ENCODE measurements at regions not wholly inside any gene's neighbourhood (a gene's known extent, or its start where the extent isn't known, plus 50 kb on each side); places are given as distances from the start of the nearest gene placed in this dataset.
A peak's percentile ranks its signal among the peaks of the same experiment; 100 is the strongest.
"Not testable (repeated sequence)": the region's sequence is repeated elsewhere in the genome, so short reads cannot be mapped to it uniquely, and the experiment has no call there.

DNA sequence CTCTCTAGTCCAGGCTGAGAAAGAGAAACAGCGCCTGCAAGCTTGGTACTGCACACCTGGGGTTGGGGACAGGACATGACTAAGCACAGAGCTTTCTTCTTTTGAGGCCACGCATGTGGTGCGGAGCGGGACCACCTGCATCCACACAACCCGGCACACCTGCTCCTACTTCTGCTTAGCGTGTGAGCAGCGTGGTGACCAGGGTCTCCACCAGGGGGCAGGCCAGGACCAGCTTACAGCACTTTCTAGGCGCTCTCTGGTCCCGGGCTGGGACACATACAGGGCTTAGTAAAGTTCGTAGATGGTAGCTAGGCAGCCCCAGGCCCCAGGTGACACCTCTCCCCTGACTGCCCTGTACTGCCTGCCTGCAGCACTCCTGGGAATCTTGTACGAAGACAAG lies 89.7 kb upstream of the HMX1 start:
- H3K4me1 Mint-ChIP-seq; H3K36me3 Mint-ChIP-seq (ENCODE audit: low read depth); H3K27ac Mint-ChIP-seq; H3K4me3 Mint-ChIP-seq: not testable (repeated sequence)
- peaks cover 13% of the 10 kb centered on the region for H3K9me3 Mint-ChIP-seq
- peaks cover 48% of the 10 kb centered on the region for H3K27me3 Mint-ChIP-seq (ENCODE audit: low read depth)
- TF ChIP-seq, protein P1, sequence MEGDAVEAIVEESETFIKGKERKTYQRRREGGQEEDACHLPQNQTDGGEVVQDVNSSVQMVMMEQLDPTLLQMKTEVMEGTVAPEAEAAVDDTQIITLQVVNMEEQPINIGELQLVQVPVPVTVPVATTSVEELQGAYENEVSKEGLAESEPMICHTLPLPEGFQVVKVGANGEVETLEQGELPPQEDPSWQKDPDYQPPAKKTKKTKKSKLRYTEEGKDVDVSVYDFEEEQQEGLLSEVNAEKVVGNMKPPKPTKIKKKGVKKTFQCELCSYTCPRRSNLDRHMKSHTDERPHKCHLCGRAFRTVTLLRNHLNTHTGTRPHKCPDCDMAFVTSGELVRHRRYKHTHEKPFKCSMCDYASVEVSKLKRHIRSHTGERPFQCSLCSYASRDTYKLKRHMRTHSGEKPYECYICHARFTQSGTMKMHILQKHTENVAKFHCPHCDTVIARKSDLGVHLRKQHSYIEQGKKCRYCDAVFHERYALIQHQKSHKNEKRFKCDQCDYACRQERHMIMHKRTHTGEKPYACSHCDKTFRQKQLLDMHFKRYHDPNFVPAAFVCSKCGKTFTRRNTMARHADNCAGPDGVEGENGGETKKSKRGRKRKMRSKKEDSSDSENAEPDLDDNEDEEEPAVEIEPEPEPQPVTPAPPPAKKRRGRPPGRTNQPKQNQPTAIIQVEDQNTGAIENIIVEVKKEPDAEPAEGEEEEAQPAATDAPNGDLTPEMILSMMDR (IDR thresholded peaks at IDR 0.05; ENCODE audit: unreplicated experiment in 3 of 3), result peak; percentile 27 to 46 (median 28)

DNA sequence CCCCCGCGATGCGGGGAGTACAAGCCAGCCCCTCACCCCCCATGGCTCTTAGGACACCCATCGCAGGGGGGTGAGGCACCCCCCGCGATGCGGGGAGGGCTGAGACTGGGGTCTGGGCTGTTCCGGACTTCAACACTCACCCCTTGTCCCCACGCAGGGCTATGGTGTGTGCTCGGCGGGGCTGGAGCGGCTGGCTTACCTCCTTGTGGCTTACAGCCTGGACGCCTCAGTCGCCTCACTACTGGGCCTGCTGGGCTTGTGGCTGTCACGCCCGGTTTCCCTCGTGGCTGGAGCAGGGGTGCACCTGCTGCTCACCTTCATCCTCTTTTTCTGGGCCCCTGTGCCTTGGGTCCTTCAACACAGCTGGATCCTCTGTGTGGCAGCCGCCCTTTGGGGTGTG lies 87.8 kb upstream of the HMX1 start:
- not testable (repeated sequence) for H3K27ac Mint-ChIP-seq; H3K36me3 Mint-ChIP-seq (ENCODE audit: low read depth); H3K4me1 Mint-ChIP-seq; H3K4me3 Mint-ChIP-seq
- Mint-ChIP-seq H3K9me3 (peaks cover 16% of the 10 kb centered on the region), H3K27me3 (ENCODE audit: low read depth) (peaks cover 55% of the 10 kb centered on the region)

DNA sequence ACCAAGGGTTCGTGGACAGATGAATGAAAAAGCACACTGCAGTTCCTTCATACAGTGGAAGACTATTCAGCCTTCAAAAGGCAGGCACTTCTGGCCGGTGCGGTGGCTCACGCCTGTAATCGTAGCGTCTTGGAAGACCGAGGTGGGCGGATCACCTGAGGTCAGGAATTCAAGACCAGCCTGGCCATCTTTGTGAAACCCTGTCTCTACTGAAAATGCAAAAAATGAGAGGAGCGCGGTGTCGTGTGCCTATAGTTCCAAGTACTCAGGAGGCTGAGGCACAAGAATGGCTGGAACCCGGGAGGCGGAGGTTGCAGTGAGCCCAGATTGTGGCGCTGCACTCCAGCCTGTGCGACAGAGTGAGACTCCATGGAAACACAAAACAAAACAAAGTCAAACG lies 82.4 kb upstream of the HMX1 start:
- not testable (repeated sequence) for H3K27ac Mint-ChIP-seq; H3K4me3 Mint-ChIP-seq; H3K36me3 Mint-ChIP-seq (ENCODE audit: low read depth); H3K4me1 Mint-ChIP-seq
- Mint-ChIP-seq H3K9me3 (peaks cover 14% of the 10 kb centered on the region), H3K27me3 (ENCODE audit: low read depth) (peaks cover 56% of the 10 kb centered on the region)

DNA sequence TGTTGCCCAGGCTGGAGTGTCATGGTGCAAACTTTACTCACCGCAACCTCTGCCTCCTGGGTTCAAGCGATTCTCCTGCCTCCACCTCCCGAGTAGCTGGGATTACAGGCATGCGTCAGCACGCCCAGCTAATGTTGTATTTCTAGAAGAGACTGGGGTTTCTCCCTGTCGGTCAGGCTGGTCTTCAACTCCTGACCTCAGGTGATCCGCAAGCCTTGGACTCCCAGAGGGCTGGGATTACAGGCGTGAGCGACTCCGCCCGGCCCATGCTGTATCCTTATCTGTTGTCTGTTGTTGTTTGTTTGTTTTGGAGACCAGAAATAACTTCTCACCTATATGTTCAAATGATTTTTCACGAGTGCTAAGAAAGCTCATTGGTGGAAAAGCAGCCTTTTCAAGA lies 81.2 kb upstream of the HMX1 start:
- H3K9me3 Mint-ChIP-seq, result peaks cover 10% of the 10 kb centered on the region
- H3K27ac Mint-ChIP-seq; H3K4me1 Mint-ChIP-seq; H3K4me3 Mint-ChIP-seq; H3K36me3 Mint-ChIP-seq (ENCODE audit: low read depth): not testable (repeated sequence)
- peaks cover 53% of the 10 kb centered on the region for H3K27me3 Mint-ChIP-seq (ENCODE audit: low read depth)

DNA sequence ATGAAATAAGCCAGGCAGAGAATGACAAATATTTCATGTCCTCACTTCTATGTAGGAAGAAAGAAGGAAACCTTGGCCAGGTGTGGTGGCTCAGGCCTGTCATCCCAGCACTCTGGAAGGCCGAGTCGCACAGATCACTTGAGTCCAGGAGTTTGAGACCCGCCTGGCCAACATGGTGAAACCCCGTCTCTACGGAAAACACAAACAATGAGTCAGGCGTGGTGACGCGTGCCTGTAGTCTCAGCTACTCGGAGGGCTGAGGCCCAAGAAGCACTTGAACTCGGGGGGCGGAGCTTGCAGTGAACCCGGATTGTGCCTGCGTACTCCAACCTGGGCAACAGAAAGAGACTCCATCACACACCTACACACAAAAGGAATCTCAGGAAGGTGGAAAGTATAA lies 80.5 kb upstream of the HMX1 start:
- H3K27me3 Mint-ChIP-seq (ENCODE audit: low read depth), result peaks cover 50% of the 10 kb centered on the region
- not testable (repeated sequence) for H3K4me3 Mint-ChIP-seq; H3K4me1 Mint-ChIP-seq; H3K27ac Mint-ChIP-seq; H3K9me3 Mint-ChIP-seq; H3K36me3 Mint-ChIP-seq (ENCODE audit: low read depth)

DNA sequence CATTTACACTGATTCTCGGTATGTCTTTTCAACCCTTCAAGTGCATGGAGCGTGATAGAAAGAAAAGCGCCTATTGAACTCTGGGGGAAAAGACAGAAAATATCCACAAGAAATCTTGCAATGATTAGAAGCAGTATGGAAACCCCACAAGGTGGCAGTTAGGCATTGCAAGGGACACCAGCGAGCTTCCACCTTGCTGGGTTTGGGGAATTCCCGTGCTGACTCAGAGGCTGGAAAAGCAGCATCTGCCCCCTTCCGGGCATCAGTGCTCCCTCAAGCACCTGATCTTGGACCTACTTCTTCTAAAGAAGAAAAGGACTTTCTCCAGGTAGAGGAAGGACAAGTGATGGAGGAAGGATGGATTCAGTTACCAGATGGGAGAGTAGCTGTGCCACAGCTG lies 73.9 kb upstream of the HMX1 start:
- not testable (repeated sequence) for H3K27ac Mint-ChIP-seq; H3K36me3 Mint-ChIP-seq (ENCODE audit: low read depth); H3K4me1 Mint-ChIP-seq; H3K9me3 Mint-ChIP-seq; H3K4me3 Mint-ChIP-seq
- H3K27me3 Mint-ChIP-seq (ENCODE audit: low read depth), result peaks cover 27% of the 10 kb centered on the region

DNA sequence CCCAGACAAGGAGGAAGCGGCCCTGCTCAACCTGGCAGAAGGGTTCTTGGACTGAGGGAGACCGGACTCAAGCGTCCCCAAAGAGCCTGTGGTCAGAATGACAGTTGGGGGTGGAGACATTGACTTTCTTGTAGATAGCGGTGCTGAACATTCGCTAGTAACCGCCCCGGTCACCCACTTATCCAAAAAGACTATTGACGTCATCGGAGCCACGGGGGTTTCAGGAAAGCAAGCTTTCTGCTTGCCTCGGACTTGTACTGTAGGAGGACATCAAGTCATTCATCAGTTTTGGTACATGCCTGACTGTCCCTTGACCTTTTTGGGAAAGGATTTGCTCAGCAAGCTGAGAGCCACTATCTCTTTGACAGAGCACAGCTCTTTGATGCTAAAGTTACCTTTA lies 71.7 kb upstream of the HMX1 start:
- not testable (repeated sequence) for H3K4me3 Mint-ChIP-seq; H3K9me3 Mint-ChIP-seq; H3K4me1 Mint-ChIP-seq; H3K27ac Mint-ChIP-seq; H3K36me3 Mint-ChIP-seq (ENCODE audit: low read depth)
- peaks cover 16% of the 10 kb centered on the region for H3K27me3 Mint-ChIP-seq (ENCODE audit: low read depth)

DNA sequence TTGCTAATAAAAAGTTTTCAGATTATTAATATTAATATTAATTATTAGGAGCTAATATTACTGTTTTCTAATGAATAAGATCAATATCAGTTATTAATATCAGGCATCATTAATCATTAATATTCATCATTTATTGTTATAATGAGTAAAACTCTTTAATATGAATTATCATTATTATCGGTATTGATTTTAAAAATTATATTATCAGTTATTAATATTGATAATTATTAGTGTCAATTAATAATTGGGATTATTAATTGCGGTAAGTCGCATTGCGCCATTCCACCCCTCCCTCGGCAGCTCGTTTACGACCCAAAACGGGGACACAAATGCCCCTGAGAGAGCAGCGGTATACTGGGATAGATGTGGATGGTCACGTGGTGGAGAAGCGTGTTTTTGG lies 70.4 kb upstream of the HMX1 start:
- not testable (repeated sequence) for H3K4me3 Mint-ChIP-seq; H3K4me1 Mint-ChIP-seq; H3K27ac Mint-ChIP-seq; H3K9me3 Mint-ChIP-seq; H3K36me3 Mint-ChIP-seq (ENCODE audit: low read depth)
- peaks cover 21% of the 10 kb centered on the region for H3K27me3 Mint-ChIP-seq (ENCODE audit: low read depth)

DNA sequence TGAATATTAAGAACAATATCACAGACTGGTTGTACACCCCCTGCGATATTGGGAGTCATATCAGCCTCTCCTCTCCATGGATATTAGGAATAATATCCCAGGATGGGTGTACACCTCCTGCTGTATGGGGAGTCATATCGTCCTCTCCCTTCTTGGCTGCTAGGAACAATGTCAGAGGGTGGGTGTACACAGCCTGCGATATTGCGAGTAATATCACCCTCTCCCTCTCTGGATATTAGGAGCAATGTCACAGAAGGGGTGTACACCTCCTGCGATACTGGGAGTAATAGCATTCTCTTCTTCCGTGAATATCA lies 69.8 kb upstream of the HMX1 start:
- H3K27me3 Mint-ChIP-seq (ENCODE audit: low read depth), result peaks cover 21% of the 10 kb centered on the region
- not testable (repeated sequence) for H3K36me3 Mint-ChIP-seq (ENCODE audit: low read depth); H3K4me1 Mint-ChIP-seq; H3K4me3 Mint-ChIP-seq; H3K27ac Mint-ChIP-seq; H3K9me3 Mint-ChIP-seq

DNA sequence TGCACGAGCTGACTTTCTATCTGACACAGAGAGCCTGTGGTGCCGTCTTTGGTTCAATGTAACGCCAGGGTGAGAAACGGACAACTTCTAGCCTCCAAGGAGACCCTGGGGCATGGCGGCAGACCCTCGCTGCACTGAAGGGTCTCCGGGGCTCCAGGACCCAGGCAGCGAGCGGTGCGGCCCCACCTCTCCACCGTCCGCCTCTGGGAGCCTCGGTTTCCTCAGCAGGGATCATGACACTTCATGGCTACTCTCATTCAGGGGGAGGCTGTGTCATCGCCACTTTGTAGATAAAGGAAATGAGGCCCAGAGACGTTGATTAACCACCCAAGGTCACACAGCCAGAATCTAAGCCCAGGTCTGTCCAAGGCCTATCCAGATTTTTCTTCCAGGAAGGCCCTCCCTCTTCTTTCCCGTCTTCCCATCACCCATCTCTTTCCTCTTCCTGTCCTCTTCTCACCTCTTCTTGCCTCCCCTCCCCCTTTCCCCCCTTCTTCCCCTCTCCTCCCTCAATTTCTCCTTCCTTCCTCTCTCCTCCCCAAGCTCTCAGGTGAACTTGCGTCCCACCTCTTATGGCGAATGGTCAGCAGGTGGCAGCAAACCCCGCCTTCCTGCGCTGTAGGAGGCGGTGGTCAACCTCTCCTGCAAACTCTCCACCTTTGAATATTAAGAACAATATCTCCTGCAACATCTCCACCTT lies 69.3 kb upstream of the HMX1 start:
- Mint-ChIP-seq H3K27me3 (ENCODE audit: low read depth) (peaks cover 21% of the 10 kb centered on the region), H3K27ac (no peak overlapping the region), H3K9me3 (peaks cover 13% of the 10 kb centered on the region), H3K4me3 (no peak overlapping the region), H3K4me1 (peaks cover 4% of the 10 kb centered on the region), H3K36me3 (ENCODE audit: low read depth) (no peaks in the 10 kb centered on the region)
- TF ChIP-seq, protein P1 (IDR thresholded peaks at IDR 0.05; ENCODE audit: unreplicated experiment in 3 of 3), result peak in 1 of 3 experiments; percentile 29
